ENCODE measurements at regions not wholly inside any gene's neighbourhood (a gene's known extent, or its start where the extent isn't known, plus 50 kb on each side); places are given as distances from the start of the nearest gene placed in this dataset.
"Not testable (repeated sequence)": the region's sequence is repeated elsewhere in the genome, so short reads cannot be mapped to it uniquely, and the experiment has no call there.

- TF ChIP-seq EZH2 (IDR thresholded peaks at IDR 0.05; ENCODE audit: low read depth, unreplicated experiment); EZH2phosphoT487 (IDR thresholded peaks at IDR 0.05; ENCODE audit: unreplicated experiment); CTCF (conservative IDR thresholded peaks at IDR 0.05; ENCODE audit: low read depth in 2 of 2); REST (IDR thresholded peaks at IDR 0.05; ENCODE audit: unreplicated experiment): not testable (repeated sequence)
These were observed 53.5 kb upstream of the LARP1 start for GRCh38 chr5:154701725-154702124.
